Common myeloid progenitor, CD34-positive (primary cell): ENCODE measurements at regions not wholly inside any gene's neighbourhood (a gene's known extent, or its start where the extent isn't known, plus 50 kb on each side); places are given as distances from the start of the nearest gene placed in this dataset.
"Not testable (repeated sequence)": the region's sequence is repeated elsewhere in the genome, so short reads cannot be mapped to it uniquely, and the experiment has no call there.

Source experiments
- CTCF ChIA-PET: fragments of 350-600 bp; sonication (Branson Sonifier 250); formaldehyde crosslinking; loops from one replicate; lab custom pipeline; 2021; ENCODE audit warnings: antibody characterized with exemption; lab: Charles Lee
- POLR2A ChIA-PET: fragments of 350-600 bp; sonication (Branson Sonifier 250); formaldehyde crosslinking; loops from one replicate; lab custom pipeline; 2021; ENCODE audit warnings: antibody characterized with exemption; lab: Charles Lee
- DNase-seq, 3 donors: peaks; one replicate each; pipeline versions ENCODE4 v3.0.0 to v3.0.0-alpha.2; 2013
- H3K27ac ChIP-seq, 2 experiments: 1 replicate in 1 of 2; 2 replicates in 1 of 2; pipeline ENCODE4 v1.7.0; 2013; ENCODE audit warnings: inconsistent platforms in 2 of 2, low read length in 2 of 2, mild to moderate bottlenecking in 2 of 2, low read depth in 1 of 2, moderate library complexity in 1 of 2; ENCODE audit not compliant: severe bottlenecking in 2 of 2, insufficient read depth in 1 of 2, poor library complexity in 1 of 2
- H3K27me3 ChIP-seq, 5 experiments: replicated peaks in 2 of 5; 1 replicate in 3 of 5; 2 replicates in 2 of 5; pipeline versions ENCODE4 v1.6.1 to v1.7.0; 2013; ENCODE audit warnings: low read length in 4 of 5, mild to moderate bottlenecking in 2 of 5, moderate library complexity in 2 of 5, inconsistent platforms in 1 of 5; ENCODE audit not compliant: insufficient read depth in 5 of 5, control insufficient read depth in 4 of 5
- H3K36me3 ChIP-seq, 4 experiments: 1 replicate in 2 of 4; 2 replicates in 2 of 4; pipeline versions ENCODE4 v1.6.1 to v1.7.0; 2013; ENCODE audit warnings: low read length in 3 of 4, control low read depth in 1 of 4, mild to moderate bottlenecking in 1 of 4; ENCODE audit not compliant: control insufficient read depth in 4 of 4, insufficient read depth in 4 of 4
- H3K4me1 ChIP-seq, 4 experiments: 1 replicate in 3 of 4; 2 replicates in 1 of 4; pipeline versions ENCODE4 v1.6.1 to v1.7.1; 2013; ENCODE audit warnings: low read length in 3 of 4, mild to moderate bottlenecking in 3 of 4, control low read depth in 1 of 4, inconsistent platforms in 1 of 4, moderate library complexity in 1 of 4; ENCODE audit not compliant: control insufficient read depth in 4 of 4, insufficient read depth in 4 of 4; ENCODE audit errors: control extremely low read depth in 1 of 4
- H3K4me3 ChIP-seq, 7 experiments: 1 replicate in 4 of 7; 2 replicates in 3 of 7; pipeline versions ENCODE4 v1.5.1 to v1.7.0; 2013; ENCODE audit warnings: mild to moderate bottlenecking in 7 of 7, low read length in 6 of 7, moderate library complexity in 6 of 7, inconsistent platforms in 2 of 7, low read depth in 2 of 7, control low read depth in 1 of 7; ENCODE audit not compliant: insufficient read depth in 4 of 7, control insufficient read depth in 1 of 7; ENCODE audit errors: extremely low read depth in 1 of 7
- H3K9me3 ChIP-seq, 5 experiments: 1 replicate in 4 of 5; 2 replicates in 1 of 5; pipeline versions ENCODE4 v1.6.1 to v1.7.1; 2013; ENCODE audit warnings: low read length in 4 of 5, mild to moderate bottlenecking in 2 of 5, inconsistent platforms in 1 of 5, low read depth in 1 of 5, moderate library complexity in 1 of 5; ENCODE audit not compliant: control insufficient read depth in 4 of 5, insufficient read depth in 2 of 5; ENCODE audit errors: control extremely low read depth in 1 of 5
- WGBS: methylation state at CpG from one replicate; pipeline ENCODE4 v1.1.5; 2013; ENCODE audit not compliant: insufficient coverage; 5-methylcytosine and 5-hydroxymethylcytosine counted together

GRCh38 chr5:67723873-67724272 is 491.7 kb upstream of the PIK3R1 start:
- H3K36me3 ChIP-seq: no peaks in the 10 kb centered on the region
- ChIA-PET POLR2A (no interaction called here), CTCF (no interaction called here)
- no peak for DNase-seq
- no peaks in the 10 kb centered on the region for H3K27me3 ChIP-seq
- H3K27ac ChIP-seq: no peak overlapping the region
- WGBS: 100% methylated on average over 1 of the region's 1 CpG
- H3K9me3 ChIP-seq: no peaks in the 10 kb centered on the region
- H3K4me3 ChIP-seq: no peak overlapping the region
- no peaks in the 10 kb centered on the region for H3K4me1 ChIP-seq

- H3K4me3 ChIP-seq, H3K36me3 ChIP-seq, H3K9me3 ChIP-seq, H3K27ac ChIP-seq, CTCF ChIA-PET, POLR2A ChIA-PET, H3K4me1 ChIP-seq, H3K27me3 ChIP-seq, DNase-seq: not testable (repeated sequence)
- no CpG with 5 or more reads among the region's 2 CpGs for WGBS
Observed at GRCh38 chr5:67722582-67722981, 493.0 kb upstream of the PIK3R1 start.

- POLR2A ChIA-PET: no interaction called here
- CTCF ChIA-PET: no interaction called here
- 100% methylated on average over 1 of the region's 2 CpGs for WGBS
Observed at GRCh38 chr5:67720162-67720772, 495.3 kb upstream of the PIK3R1 start.

GRCh38 chr5:67702008-67702407 is 505.4 kb upstream of the CD180 start:
- no peak overlapping the region for H3K4me3 ChIP-seq
- no peak overlapping the region for H3K27ac ChIP-seq
- ChIA-PET POLR2A (no interaction called here), CTCF (no interaction called here)
- H3K27me3 ChIP-seq: no peaks in the 10 kb centered on the region
- H3K4me1 ChIP-seq: no peaks in the 10 kb centered on the region
- H3K9me3 ChIP-seq: peaks cover 0 to 9% (median 2%) of the 10 kb centered on the region in 5 experiments
- H3K36me3 ChIP-seq: no peaks in the 10 kb centered on the region
- no peak for DNase-seq

More at GRCh38 chr5:67720162-67720772, 495.3 kb upstream of the PIK3R1 start:
- no peaks in the 10 kb centered on the region for H3K27me3 ChIP-seq
- no peak overlapping the region for H3K4me3 ChIP-seq
- H3K4me1 ChIP-seq: no peaks in the 10 kb centered on the region
- no peak overlapping the region for H3K27ac ChIP-seq
- no peaks in the 10 kb centered on the region for H3K36me3 ChIP-seq
- DNase-seq: no peak
- no peaks in the 10 kb centered on the region for H3K9me3 ChIP-seq

- DNase-seq: no peak
- Histone ChIP-seq H3K4me3 (no peak overlapping the region), H3K27me3 (no peaks in the 10 kb centered on the region), H3K36me3 (no peaks in the 10 kb centered on the region), H3K27ac (no peak overlapping the region), H3K9me3 (peaks cover 0 to 9% (median 2%) of the 10 kb centered on the region in 5 experiments), H3K4me1 (no peaks in the 10 kb centered on the region)
- CTCF ChIA-PET: interaction anchor here (0.9 kb wide), 1 partner anchor 18 kb away, joined by 3 read pairs; no protein-coding TSS in a partner anchor
- POLR2A ChIA-PET: no interaction called here
Observed at GRCh38 chr5:67699560-67699959, 503.0 kb upstream of the CD180 start.

- no peak overlapping the region for H3K27ac ChIP-seq
- no peak for DNase-seq
- peaks cover 0 to 4% (median 0%) of the 10 kb centered on the region in 5 experiments for H3K9me3 ChIP-seq
- H3K4me1 ChIP-seq: no peaks in the 10 kb centered on the region
- H3K36me3 ChIP-seq: no peaks in the 10 kb centered on the region
- no peaks in the 10 kb centered on the region for H3K27me3 ChIP-seq
- POLR2A ChIA-PET: no interaction called here
- WGBS: 100% methylated on average over 1 of the region's 1 CpG
- CTCF ChIA-PET: no interaction called here
- H3K4me3 ChIP-seq: no peak overlapping the region
Observed at GRCh38 chr5:67696446-67696845, 499.8 kb upstream of the CD180 start.

GRCh38 chr5:67695369-67695768 is 498.8 kb upstream of the CD180 start:
- POLR2A ChIA-PET: no interaction called here
- H3K4me1 ChIP-seq: no peaks in the 10 kb centered on the region

More at GRCh38 chr5:67695369-67695768, 498.8 kb upstream of the CD180 start:
- H3K9me3 ChIP-seq: no peaks in the 10 kb centered on the region
- no peak overlapping the region for H3K27ac ChIP-seq
- H3K27me3 ChIP-seq: no peaks in the 10 kb centered on the region
- CTCF ChIA-PET: no interaction called here
- whole genome bisulfite sequencing: 100% methylated on average over 1 of the region's 1 CpG
- H3K4me3 ChIP-seq: no peak overlapping the region
- H3K36me3 ChIP-seq: no peaks in the 10 kb centered on the region
- no peak for DNase-seq
